K562 (cell line): ENCODE measurements at regions not wholly inside any gene's neighbourhood (a gene's known extent, or its start where the extent isn't known, plus 50 kb on each side); places are given as distances from the start of the nearest gene placed in this dataset.

Source experiments
- FOXM1 ChIP-seq, 2 experiments: fragments of 450-650 bp in 1 of 2; sonication (generic) in 1 of 2; formaldehyde crosslinking in 1 of 2; IDR thresholded peaks; 2 replicates each; pipeline versions ENCODE4 v1.6.1 to v1.9.0; 2017 to 2022; ENCODE audit warnings: low read depth in 2 of 2, mild to moderate bottlenecking in 2 of 2, missing genetic modification reagents in 1 of 2, moderate library complexity in 1 of 2
- POLR2AphosphoS5 ChIP-seq: IDR thresholded peaks from 2 replicates; pipeline ENCODE4 v1.6.1; 2011; ENCODE audit warnings: mild to moderate bottlenecking, low read depth, low read length, moderate library complexity; ENCODE audit not compliant: control insufficient read depth, insufficient read depth
- TF ChIP-seq, protein P1 (sequence below): fragments of 450-650 bp; IDR thresholded peaks from 2 replicates; pipeline ENCODE4 v1.6.1; 2017; ENCODE audit warnings: mild to moderate bottlenecking, moderate library complexity

DNA sequence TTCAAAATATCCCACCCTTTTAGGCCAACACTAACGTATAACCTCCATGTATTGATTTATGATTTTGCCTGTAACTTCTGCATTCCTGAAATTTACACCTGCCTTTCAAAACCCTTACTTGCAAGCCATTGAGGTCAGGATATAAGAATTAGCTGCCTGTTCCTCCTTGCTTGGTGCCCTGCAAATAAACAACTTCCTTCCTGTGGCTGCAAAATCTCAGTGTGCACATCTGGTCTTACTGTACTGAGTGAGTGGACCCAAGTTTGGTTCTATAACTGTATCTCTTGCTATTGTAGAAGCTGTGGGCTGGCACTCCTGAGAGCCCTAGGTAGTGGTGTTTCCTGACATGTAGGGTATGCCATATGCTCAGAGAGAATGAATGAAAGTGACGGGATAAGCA lies 191.1 kb upstream of the RASGRP1 start:
- TF ChIP-seq POLR2AphosphoS5: no peak
- TF ChIP-seq, protein P1, sequence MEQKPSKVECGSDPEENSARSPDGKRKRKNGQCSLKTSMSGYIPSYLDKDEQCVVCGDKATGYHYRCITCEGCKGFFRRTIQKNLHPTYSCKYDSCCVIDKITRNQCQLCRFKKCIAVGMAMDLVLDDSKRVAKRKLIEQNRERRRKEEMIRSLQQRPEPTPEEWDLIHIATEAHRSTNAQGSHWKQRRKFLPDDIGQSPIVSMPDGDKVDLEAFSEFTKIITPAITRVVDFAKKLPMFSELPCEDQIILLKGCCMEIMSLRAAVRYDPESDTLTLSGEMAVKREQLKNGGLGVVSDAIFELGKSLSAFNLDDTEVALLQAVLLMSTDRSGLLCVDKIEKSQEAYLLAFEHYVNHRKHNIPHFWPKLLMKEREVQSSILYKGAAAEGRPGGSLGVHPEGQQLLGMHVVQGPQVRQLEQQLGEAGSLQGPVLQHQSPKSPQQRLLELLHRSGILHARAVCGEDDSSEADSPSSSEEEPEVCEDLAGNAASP: no peak
- no peak for TF ChIP-seq FOXM1 (IDR thresholded peaks at IDR 0.05; ENCODE audit: low read depth)
- TF ChIP-seq FOXM1 (CRISPR knock-in tag; IDR thresholded peaks at IDR 0.05; ENCODE audit: low read depth): no peak
